NCI-H187 treated with DMSO at 0.1 percent for 48 hours (cell line): ENCODE measurements at regions not wholly inside any gene's neighbourhood (a gene's known extent, or its start where the extent isn't known, plus 50 kb on each side); places are given as distances from the start of the nearest gene placed in this dataset.
A peak's percentile ranks its signal among the peaks of the same experiment; 100 is the strongest.

Experiments
- DNase-seq: peaks from one replicate; lab custom pipeline; 2025; lab: John Stamatoyannopoulos, UW

DNA sequence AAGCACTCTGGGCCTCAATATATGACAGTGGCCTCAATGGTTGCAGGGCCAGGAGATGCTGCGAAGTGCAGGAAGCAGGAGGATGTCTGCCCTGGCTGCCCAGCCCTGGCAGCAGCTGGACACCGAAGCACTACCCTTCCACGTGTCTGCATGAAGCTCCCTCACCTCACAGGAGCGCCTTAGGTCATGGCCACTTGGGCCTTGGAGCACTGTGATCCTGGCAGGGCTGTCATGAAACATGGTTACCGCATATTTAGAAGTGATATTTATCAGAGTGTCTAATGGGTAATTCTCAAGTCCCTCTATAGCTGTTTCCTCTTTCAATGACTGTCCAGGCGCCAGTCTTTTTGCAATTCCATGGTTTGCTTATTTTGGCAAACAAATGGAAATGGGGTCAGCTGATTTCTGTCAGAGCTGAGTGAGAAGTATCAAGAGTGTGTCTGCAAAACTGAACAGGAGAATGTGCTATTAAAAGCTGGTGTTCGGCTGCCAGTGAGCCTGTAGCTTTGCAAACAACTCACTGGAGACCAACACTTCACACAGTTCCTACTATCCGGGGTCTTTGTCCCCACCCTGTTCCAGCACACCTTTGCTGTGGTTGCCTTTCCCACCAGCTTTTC is 285.9 kb downstream of the KIF4B start:
- no peak for DNase-seq

DNA sequence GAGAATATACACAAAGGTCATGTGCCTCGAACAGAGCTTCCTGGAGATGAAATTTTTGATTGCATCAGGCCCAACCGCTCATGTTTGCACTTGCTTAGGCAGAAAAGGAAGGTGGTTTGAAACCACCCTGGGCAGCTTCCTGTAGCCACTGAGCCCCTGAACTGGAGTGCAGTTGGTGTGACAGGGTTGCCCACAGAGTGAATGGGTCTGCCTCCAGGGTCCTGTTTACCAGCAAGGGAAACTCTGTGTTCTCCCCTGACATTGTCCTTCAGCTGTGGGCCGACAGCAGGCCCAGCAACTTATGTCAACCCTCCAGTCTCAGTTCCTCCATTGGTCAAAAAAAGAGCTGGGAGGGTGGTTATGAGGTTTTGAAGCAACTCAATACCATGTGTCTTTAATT is 289.6 kb downstream of the KIF4B start:
- no peak for DNase-seq

DNA sequence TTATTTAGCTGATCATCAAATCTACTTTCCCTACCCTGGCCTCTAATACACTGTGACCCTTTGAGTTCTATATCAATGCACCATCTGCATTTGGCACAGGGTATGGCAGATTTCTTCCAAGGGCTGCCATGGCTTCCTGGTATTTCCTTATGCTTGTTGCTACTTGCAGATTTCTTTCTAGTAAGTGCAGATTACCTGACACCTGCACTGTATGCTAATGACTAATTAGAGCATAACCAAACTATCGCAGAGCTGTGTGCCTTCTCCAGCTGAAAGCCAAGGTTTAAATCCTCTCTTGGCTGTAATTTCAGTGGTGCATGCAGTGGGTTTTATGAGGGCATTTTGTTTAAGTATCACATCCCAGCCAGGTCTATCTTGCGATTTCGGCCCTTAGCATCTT is 293.7 kb downstream of the KIF4B start:
- DNase-seq = no peak

DNA sequence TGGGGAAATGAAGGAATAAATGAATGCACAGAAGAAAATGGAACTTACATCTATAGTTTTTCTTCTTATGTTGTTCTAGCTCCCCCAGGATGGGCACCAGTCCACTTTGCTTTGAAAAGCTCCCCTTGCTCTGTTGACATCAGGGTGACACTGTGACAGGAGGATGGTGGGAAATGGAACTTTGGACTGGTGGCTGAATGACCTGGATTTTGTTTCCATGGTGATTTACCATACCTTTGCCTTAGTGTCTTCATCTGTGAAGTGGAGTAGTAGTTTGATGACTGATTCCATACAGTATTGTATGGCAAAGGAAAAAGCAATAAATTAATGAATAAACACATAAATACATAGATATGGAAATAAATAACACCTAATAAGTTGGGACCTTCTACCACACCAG is 294.7 kb downstream of the KIF4B start:
- DNase-seq = no peak

DNA sequence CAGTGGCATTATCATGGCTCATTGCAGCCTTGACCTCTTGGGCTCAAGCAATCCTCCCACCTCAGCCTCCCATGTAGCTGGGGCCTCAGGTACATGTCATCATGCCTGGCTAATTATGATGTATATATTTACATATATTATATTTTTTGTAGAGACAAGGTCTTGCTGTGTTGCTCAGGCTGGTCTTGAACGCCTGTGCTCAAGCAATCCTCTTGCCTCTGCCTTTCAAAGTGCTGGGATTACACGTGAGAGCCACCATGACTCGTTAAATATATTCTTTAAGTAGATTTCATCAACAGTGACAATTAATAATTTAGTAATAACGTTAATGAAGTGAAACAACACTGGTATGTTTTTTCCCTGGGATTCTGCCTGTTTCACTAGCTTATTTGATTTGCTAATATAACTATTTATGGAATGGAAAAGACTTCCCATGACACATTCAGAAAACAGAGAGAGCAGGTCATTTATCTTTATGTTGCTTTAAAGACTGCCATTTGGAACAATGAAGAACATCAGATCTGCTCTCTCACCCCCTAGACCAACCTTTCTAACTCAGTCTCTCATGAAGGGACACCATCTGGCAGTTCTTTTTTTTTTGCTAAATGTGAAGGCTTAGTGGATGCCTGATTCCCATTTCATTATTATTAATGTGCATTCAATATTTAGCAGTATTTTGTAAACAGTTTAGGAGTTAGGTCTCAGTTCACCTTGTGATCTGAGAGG is 295.6 kb downstream of the KIF4B start:
- DNase-seq = no peak

DNA sequence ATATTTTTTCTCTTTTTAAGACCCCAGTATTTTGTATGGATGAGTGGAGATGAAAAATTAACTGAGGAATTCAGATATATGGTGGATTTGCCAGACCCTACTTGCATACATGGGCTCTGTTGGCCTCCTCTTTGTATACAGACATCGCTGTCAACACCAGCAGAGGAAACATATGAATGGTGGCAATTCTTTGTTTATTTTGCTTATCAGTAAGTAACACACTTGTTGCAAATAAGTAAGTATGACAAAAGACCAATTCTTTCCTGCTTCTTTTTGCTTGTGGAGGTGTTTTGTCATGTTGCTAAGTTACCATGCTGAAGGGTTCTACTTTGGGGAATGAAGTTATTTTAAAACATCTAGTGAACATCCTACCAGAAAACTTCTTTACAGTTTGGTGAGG is 298.2 kb downstream of the KIF4B start:
- no peak for DNase-seq

DNA sequence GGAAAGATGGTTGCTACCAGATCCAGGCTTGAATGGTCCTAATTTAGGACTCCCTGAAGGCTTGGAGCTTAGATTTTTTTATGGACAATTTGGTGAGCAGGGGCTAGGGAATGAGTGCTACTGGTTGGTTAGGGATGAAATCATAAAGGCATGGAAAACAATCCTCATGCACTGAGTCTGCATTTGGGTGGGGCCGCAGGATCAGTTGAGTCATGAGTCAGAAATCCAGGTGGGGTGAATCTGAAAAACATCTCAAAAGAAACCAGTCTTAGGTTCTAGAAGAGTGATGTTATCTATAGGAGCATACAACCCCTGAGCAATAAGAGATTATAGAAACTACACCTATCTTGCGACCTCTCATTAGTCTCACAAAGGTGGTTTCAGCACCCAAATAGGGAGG is 300.0 kb downstream of the KIF4B start:
- DNase-seq = no peak

DNA sequence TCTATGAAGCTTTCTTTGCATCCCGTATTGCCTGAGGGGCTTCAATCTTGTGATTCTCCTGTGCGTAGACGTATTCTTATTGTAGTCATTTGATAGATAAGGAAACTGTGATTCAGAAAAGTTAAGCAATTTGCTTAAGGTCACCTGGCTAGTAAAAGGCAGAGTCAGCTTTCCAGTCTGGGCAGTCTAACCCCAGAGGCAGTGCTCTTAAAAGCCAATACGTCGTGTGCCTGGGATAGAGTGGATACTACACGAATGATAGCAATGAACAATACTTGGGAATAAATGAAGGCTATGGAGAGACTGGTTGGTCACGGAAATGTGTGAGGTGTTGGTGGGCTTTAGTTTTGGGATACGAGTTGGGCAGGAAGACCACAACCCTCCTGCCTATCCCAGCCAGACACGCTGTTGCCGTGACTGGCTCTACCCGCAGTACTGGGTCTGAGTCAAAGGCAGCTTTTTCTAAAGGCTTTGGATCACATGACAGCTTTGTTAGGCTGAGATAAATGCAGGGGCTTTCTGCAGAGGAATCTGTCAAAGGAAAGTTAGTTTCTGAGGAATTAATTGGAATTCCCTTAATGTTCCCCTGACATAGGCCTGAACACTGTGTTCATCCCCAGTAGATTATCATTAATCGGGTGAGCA is 302.6 kb downstream of the KIF4B start:
- DNase-seq = no peak

DNA sequence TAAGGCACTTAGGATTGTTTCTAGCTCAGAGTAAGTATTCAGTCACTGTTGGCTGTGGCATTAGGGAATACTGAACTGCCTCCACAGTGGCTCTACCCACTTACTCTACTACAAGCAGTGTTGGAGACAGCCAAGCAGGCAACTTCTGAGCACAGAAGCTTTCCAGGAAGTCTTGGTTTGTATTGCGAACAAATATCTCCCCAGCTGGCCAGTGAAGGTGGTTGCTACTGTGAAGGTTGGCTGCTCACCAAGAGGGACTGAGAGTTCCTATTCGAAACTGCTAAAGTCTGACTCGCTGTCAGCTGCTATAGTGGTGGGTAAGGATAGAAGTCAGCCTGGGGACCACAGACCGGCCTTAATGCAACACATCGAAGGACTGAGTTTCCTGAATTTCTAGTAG is 319.1 kb downstream of the KIF4B start:
- no peak for DNase-seq

DNA sequence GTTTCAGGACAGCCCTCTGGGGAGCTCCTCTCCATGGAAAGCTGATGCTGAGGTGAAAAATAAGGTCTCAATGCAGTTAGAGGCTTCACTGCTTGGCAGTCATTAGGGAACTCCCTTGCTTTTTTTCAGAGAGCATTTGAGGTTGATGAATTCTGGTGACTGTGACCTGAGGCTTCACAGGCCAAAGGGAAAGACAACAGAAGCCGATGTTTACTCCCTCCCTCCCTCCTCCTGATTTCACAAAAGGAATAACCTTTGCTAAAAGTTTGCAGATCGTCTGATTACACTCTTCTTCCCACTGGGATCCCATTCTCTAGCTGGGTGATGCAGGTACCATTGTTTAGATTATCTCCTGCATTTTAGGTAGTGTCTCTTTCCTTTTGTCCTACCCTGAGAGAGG is 329.4 kb downstream of the KIF4B start:
- no peak for DNase-seq

DNA sequence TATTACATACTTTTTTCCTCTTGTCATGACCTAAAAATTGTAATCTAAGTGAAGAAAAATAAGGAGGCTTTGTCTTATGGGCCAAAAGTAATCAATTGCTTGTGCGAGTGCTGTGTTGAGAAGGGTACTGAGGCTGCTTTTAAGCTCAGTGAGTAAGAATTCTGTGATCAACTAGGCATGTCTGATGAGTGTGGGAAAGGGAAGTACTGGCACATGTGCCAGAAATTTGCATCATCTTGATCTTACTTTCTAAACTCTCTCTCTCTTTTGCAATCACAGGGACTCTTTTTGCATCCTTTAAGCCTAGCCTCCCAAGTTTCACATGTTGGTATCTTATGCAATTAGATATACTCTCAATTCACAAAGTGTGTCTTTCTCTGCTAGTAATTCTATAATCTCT is 329.9 kb downstream of the KIF4B start:
- DNase-seq = no peak

DNA sequence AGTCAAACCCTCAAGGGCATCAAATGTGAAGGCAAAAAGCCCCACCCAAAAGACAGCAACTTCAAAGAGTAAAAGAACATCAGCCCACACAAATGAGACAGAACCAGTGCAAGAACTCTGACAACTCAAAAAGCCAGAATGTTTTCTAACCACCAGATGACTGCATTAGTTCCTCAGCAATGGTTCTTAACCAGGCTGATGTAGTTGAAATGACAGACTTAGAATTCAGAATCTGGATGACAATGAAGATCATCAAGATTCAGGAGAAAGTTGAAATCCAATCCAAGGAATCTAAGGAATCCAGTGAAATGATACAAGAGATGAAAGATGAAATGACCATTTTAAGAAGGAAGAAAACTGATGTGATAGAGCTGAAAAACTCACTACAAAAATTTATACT is 339.7 kb downstream of the KIF4B start:
- DNase-seq = no peak

DNA sequence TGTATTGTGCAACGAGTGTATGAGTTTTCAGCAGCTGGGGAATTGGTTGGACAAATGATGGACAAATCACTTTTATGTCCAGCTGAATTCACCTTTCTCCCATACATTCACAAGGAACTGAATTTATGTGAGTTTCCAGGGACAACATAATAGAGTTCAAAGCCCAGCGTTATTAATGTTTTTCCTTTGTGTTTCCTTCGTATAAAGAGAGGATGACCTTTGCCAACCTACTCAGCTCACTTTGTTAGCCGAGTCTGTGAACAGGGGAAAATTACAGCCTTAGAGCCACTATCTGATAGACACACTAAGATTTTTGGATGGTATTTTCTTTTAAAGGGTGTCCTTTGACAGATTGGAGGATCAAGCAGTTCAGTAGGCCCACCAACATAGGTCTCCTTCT is 352.5 kb downstream of the KIF4B start:
- no peak for DNase-seq

DNA sequence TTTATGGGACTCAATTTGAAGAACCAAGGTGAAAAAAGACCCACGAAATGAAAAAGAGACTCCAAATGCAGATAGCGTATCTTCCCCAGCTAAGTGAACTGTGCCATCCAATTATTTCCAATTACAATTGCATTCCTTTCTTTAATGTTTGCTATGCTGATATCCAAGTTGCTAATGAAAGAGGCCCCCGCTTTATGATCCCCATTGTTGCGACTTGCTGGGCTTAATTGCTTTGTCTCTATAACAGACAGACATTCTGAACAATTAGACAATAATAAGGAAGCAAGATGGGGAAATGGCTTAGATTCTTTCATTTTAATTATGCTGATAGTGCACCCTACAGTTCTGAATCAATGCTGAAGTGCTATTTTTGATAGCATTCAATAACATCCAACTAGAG is 354.3 kb downstream of the KIF4B start:
- DNase-seq = no peak

DNA sequence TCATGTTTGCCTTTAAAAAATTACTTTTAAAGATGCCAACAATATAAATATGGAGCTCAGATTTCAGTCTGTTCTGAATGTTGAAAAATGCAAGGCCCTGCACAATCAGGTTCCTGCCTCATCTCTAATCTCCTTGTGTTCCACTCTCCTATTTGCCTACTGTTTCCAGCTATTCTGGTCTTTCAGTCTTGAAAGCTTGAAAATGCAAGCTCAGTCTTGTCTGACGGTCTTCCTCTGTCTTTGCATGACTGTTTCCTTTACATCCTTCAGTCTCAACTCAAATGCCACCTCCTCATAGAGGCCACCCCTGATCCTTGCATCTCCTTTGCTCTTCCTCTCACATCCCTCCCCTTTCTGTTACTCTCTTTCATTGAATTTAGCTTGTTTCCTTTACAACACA is 354.9 kb downstream of the KIF4B start:
- no peak for DNase-seq

DNA sequence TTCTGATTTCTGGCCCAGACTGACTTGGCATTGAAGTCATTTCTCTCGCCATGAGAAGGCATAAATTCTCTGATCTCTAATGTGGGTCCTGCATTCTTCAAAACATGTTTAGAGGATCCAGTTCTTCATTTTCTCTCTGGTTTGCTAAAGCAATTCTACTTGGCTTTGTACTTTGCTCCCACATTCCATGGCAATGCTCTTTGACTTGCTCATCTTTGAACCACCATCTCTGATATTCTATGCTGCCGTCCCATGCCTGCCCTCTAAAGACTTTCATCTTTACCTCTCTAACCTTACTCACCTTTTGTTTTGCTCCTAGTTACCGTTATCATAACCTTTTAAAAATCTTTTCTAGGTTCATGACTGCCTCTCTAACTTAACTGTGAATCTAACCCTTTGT is 366.9 kb downstream of the KIF4B start:
- DNase-seq = no peak

DNA sequence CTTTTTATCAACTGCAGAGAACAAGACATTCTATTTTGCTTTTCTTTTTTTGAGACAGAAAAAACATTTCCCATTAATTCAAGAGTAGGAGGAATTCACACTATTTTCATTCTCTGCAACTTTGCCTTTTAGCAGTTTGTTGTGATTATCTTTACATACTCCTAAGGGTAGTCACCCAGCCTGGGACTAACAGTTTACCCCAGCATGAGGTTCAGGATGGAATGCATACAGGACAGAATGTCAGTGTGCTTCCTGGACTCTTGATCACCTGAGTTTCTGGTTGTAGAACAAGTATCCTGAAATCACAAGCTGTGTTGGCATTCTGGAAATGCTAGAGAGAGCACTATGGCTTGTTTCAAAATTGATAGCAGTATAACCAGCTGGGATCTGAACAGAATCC is 368.1 kb downstream of the KIF4B start:
- DNase-seq = no peak

DNA sequence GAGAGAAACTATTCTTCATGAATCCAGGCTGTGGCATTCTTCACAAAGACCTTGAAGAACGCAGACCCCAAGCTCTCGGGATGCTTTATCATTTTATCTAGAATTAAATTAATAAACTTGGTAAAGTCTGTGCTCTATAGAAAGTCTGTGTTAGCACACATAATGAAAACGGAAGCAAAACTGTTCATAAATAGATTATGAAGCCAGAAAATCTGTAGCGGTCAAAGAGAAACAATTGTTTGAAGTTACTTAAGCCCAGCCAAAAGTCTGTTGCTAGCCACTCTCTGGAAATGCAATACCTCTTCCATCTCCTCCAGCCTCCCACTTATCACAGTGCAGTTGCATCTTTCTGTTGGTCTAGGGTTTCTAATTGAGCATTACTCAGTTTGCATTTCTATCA is 375.9 kb downstream of the KIF4B start:
- DNase-seq = no peak

DNA sequence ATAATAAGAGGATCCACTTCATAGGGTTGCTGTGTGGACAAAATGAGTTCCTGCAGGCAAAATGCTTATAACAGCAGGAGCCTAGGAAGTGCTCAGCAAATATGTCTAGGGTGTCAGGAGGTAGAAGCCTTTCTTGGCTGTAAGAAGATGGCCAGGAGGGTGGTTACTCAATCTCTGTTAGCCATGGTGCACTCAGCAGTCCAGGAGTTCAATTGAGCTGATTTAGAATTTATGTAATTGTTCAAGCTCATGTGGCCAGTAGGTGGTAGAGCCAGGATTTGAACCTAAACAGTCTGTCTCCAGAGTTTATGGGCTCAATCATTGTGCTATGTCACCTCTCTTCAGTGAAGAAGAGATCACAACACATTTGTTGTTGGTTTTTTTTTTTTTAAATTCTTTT is 381.2 kb downstream of the KIF4B start:
- no peak for DNase-seq

DNA sequence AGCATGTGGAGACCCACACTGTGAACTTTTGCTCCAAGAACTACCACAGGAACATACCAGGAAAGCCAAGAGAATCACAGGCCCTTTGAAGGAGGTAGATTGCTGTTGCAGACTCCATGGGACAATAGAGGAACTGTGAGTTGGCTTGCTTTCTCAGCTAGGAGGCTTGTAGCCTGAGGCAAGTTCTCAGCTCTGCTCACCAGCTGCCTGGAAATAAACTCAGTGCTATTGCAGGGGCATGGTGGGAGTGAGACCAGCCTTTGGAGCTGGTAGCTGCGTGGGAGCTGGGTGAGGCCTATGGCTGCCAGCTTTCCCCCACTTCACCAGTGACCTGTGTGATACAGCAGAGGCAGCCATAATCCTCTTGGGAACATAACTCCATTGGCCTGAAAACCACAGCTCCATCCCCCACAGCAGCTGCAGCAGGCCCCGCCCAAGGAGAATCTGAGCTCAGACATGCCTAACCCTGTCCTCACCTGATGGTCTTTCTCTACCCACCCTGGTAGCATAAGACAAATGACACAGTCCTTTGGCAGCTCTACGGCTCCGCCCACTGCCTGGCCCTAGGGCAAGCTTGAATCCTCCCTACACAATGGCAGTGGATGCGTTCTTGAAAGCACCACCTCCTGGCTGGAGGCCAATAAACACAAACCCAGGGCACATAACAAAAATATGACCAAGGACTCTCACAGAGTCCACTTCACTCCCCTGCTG is 389.5 kb downstream of the KIF4B start:
- peak; percentile 93 for DNase-seq

DNA sequence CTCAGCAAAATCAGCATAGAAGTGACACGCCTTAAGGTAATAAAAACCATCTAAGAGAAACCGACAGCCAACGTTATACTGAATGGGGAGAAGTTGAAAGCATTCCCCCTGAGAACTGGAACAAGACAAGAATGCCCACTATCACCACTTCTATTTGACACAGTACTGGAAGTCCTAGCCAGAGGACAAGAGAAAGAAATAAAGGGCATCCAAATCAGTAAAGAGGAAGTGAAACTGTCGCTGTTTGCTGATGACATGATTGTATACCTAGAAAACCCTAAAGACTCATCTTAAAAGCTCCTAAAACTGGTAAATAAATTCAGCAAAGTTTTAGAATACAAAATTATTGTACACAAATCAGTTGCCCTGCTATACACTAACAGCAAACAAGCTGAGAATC is 393.3 kb downstream of the KIF4B start:
- no peak for DNase-seq

DNA sequence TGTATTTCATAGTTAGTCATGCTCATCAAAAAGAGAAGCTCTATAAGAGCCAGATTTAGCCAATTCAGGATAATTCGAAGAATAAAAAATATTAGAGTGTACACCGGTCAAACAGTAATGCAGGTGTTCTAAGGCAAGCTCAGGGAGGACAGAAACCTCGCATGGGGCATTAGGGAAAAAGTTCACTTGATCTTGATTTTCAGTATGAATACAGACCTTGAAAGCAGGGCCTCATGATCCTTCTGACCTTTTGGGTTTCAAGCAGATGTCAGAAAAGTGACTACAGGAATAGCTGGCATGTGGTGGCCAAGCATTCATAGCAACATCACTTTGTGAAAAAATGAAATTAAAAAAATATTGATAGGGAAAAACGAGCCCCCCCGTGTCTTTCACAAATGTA is 394.9 kb downstream of the KIF4B start:
- no peak for DNase-seq

DNA sequence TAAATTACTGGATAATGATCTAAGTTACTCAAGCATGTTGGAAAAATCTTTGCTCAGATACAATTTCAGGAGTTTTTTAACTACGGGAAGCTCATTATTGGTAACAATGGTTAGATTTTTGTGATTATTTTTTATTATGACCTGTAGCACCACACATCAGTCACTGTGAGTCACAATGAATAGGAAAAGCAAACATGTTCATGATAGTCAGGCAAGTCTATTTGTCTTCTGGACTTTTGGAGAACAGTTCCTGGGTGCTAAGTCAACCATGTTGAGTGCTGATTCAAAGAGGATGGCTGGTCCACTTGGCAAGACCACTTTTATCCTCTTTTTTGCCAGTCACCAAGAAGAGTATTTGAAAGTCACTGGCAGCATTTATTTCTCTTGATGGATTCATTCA is 403.2 kb downstream of the KIF4B start:
- DNase-seq = no peak
